Endometrium (tissue), 2 donors: ENCODE measurements at regions not wholly inside any gene's neighbourhood (a gene's known extent, or its start where the extent isn't known, plus 50 kb on each side); places are given as distances from the start of the nearest gene placed in this dataset.
"Not testable (repeated sequence)": the region's sequence is repeated elsewhere in the genome, so short reads cannot be mapped to it uniquely, and the experiment has no call there.

Experiments
- FAIRE-seq: peaks from 2 replicates; lab custom pipeline; 2012; peaks lifted over from hg19 to GRCh38; lab: Jason Lieb, UNC
- donor health status: control.
- donor health status: control.

DNA sequence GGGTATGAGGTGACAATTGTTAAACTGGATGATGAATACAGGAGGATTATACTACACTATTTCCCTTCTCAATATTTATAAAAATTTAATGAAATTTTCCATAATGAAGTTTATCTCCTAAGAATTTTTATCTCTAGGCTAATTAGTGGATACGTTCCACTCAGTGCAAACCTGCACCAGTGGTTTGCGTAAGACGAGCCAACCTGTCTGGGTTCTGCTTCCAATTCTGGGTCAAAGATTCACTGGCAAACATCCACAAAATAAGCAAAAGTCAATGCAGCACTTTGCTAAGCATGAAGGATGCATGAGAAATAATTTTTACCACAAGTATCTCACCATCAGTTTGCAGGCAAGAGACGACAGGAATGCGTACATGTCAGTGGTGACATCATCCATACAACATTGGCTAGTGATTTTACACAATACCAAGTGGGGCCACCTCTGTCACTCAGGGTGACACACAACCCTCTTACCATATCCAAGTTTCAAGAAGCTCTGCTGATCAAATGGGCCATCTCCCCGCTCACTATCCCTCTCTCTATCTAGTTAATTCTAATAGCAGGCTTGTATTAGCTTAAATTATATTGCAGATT lies 51.7 kb downstream of the FAM50B start:
- no peak for FAIRE-seq

DNA sequence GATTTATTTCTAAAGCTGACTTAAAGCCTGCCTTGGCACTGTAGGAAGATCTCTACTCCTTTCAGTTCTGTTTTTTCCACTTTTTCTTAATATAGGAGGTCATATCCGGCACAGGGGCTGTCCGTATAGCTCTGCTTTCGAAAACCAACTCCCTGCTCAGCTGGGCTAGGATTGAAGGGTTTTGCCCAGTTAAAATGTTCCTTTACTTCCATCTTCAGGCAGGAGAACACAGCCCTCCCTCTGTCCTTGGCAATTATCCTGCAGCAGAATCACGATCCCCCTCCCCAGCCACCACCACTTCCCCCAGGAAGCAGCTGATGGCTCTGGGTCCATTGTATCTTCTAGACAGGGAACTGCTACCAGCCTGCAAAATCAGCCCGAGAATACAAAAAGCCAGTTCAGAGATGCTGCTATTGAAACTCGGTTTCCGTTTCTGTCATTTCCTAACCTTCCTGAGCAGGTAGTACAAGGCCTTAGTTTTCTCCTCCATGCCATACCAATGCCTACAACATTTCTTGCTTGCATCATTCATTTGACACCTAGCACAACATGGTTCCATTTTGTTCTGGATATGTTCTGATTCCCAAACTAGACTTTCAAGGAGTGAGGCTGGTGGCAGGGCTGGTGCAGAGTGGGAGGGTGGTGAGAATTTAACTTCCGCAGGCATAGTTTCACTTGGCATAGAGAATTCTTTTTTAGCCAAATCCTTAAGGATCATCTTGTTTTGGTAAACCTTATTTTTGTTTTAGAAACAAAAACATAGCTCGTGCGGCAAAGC lies 53.9 kb downstream of the FAM50B start:
- no peak for FAIRE-seq

DNA sequence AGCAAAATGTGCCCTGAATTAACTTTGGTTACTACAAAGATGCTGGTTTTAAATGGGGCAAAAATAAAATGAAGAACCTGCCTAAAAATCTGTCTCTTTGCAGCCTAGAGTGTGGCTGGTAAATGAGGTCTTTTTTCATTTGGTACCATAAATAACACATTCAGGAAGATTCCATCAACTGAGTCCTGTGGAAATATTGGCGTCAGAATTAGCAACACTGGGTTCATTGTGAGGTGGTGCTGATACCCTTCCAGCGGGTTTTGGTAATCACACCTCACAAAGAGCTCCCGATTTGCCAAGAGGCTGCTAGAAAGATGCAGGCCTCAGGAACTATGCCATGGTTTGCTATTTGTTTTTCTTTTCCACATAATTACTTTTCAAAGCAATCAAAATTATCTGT lies 55.3 kb downstream of the FAM50B start:
- FAIRE-seq = no peak

DNA sequence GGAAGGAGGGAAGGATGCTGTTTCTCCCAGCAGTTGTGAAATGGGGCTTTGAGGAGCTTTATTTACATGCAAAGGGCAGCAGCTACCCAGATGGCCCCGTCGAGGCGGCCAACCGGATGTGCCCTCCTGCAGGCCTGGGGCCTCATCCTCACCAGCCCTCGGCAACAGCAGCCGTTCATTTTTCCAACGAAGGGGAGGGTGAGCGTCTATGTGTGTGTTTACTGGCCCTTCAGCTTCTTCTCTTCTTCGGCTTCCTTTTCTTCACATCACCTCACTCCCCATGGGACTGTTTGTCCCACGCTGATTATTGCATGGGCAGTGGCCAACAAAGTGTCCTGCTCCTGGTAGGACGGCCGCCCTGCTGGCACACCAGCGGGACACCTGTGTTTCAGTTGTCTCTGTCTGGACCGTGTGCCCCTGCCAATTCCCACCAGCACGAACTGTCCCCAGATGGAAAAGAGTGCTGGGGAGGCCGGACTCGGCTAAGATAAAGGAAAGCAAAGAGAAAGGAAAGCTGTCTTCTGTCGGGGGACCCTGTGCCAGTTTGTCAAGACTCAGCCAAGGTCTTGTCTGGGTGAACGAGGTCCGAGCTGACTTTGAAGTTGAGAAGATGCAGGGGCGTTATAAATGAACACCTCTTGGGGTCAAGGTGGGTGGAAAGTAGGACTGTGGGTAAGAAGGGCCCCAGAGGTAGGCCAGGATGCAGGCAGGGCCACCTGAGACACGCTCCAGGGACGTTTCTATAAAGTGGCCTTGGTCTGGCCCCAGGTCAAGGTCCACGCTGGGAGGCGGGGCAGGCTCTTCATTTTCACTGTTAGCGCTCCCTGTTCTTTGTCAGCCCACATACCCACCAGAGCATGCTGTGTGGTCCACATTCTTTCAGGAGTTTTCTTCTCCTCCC lies 57.0 kb downstream of the FAM50B start:
- no peak for FAIRE-seq

DNA sequence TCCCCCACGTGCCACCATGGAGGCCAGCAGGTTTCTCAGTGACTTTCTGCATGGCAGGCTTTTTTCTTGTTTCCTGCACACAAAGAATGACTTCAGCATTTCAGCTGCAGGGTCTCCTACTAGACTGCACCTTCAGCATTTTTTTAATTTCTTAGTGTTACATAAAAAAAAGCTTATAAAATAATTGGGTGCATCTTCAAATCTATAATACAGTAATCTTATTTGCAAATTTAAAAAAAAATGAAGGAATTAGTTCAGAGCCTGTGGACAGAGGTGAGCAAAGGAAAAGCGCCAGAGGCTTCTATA lies 57.6 kb downstream of the FAM50B start:
- FAIRE-seq = no peak

DNA sequence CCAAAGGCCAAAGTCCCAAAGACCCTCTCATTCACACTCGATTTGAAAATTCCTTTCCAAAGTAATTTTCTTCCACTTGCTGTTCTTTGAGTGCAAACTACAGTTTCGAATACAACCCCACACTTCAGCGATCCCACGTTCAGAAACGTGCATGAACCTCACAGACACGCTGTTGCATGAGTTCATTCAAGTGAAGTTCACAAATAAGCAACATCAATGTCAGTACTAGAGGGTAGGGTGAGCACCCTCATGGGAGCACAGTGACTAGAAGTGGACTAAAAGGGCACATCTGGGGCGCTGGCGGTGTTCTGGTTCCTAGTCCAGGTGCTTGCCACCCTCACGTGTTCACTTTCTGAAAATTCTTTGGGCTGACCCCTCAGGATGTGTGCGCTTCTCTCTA lies 59.0 kb downstream of the FAM50B start:
- FAIRE-seq = no peak

DNA sequence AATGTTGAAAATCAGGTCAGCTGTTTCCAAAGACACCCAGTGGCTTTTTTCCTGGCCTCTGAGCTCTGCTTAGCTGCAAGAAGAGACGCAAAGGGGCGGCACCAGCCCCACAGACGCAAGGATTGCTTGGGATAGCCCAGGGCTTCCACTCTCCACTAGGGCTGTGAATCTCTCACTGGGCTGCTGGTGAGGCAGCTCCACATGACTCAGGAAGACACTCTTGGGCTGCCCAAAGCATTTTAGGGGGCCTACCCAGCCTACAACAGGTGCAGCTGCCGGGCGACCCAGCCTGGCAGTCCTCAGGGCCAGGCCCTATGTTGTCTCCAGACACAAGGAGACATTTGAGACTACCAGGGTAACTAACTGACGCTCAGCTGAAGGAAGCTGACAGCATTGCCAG lies 59.8 kb downstream of the FAM50B start:
- FAIRE-seq = no peak

DNA sequence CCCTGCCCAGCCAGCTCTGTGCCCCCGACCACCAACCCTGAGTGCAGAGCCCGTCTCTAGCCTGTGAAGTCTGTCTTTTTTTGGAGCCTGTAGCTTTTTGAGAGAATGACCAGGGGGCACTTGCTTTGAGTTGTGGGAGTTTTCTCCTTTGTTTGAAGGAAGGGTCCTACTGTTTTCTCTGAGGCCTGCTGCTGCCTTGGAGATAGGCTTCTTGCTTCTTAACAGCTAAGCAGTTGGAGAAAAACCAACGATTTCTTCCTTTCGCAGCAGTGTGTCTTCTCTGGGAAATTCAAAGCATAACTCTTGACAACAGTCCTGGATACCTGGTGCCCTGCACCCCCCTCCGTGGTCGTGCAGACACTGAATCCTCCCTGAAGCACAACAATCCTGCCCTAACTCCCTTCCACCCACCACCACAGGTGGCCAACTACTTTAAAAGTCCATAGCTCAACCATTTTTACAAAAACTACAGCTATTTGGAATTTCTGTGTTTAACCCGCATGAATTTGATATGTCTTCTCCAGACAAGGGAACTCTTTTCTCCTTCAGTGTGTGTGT lies 61.0 kb downstream of the FAM50B start:
- no peak for FAIRE-seq

DNA sequence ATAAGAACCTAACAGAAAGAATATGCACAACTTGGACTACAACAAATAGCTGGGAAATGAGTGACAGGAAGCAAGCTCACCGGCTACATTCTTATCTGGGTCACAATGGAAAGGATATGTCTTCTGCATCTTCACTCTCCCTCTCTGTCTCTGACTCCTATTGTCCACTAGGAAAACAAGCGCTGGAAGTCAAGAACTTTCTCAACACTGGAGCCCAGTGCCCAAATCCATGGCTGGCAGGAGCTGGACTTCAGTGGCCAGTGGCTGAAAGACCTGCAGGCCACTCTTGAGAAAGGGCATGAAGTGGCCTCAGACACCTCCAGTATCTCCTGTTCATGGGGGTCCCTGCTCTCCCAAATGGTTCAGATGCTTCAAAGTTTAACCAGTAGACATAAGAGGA lies 62.0 kb downstream of the FAM50B start:
- FAIRE-seq = no peak

DNA sequence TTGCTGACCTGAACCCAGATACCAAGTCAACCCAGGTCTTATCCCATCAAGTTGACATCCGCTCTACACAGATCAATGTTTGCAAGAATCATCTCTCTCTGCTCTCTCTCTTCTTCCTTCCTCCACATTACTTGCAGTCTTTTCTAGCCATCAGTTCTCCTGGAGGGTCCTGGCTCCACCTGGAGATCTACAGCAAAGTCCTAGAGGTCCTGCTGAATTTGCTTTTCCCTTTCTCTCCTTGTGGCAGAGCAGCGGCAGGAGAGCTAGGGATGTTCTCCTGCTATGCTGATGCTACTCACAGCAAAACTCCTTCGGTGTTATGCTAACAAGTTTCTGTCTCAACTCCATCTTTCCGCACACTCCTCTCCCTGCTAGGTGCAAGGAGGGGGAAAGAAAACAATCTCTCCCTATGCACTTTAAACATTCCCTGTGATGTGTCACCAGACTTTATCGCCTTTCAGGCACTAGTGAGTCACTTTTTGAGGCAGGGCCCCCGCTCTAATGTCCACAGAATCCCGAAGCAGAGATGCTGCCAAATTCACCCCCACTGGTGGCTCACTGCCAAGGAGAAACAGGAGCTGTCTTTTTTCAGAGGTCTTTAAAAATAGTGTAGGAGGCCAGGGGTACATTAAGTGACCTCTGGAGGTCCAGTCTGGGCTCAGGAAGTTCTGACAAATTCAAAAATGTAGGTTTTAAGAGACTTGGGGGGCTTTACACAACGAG lies 62.6 kb downstream of the FAM50B start:
- no peak for FAIRE-seq

DNA sequence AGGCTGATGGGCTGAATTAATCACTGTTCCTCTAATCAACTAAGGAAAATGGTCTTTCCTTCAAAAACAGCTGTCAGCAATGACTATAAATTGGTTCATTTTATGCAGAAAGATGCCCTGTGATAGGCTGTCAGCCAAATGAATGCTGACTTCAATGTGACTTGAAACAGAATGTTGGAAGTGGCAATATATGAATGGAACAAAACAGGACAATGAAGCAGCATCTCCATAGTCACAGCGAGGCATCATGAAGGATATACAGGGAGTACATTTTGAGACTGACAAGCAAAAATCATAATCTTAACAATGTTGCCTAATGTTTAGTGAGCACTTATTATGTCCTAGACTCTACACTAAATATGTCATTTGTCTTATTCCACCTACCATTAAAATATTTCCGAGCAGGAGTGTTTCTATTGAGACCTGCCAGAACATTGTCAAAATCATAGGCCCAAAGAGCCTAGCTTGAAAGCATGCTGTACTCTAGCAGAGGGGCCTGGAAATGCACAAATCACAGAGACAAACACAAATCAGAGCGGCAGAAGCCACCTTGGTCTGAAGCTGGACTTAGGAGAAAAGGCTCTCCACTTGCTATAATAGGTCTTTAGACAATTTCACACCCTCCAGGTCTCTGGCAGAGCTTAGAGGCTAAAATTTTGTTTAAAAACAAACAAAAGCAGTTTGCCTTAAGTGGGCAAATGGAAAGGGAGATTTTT lies 63.3 kb downstream of the FAM50B start:
- FAIRE-seq = no peak

DNA sequence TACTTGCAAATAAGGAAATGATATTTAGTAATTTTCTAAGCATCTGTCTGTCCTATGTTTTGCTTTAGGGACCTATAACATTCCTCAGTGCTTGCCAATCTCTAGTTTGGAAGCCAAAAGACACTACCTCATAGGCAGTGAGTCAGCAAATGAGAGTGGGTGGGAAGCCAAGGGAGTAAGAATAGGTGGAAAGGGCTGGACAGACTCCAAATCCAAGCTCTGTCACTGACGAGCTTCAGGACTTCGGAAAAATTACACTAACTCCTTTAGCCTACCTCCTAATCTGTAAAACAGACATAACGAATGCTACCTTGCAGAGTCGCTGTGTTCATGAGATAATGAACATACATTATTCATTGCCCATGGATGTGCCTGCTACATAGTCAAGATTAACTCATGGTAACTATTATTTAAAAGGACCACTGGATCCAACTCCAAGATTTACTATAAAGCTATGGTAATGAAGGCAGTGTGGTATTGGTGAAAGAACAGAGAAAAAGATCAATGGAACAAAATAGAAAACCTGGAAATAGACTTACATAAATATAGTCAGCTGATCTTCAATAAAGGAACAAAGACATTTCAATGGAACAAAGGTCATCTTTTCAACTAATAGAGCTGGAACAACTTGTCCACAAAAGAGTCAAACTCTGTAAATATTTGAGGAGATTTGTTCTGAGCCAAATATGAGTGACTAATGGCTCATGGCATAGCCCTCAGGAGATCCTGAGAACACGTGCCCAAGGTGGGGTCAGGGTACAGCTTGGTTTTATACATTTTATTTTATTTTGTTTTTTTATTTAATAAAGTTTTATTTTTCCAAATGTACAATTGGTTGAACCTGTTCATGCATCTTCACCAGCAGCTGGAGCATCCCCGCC lies 64.1 kb downstream of the FAM50B start:
- no peak for FAIRE-seq

DNA sequence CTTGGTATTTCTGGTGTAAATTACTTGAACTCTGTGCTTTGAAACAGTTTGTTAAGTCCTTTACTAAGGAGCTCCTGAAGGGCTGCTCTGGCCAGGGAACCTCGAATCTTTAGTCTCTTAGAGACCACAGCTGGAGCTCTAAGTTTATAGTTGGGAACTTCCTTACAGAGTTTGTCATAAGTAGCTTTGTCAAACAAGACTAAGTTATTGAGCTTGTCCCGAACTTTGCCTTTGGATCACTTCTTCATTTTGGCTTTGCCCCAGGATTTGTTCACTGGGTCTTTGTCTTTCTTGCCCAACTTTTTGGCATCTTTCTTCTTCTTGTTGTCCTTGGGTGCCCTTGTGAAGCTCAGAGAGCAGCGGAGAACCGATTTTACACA lies 64.8 kb downstream of the FAM50B start:
- no peak for FAIRE-seq

DNA sequence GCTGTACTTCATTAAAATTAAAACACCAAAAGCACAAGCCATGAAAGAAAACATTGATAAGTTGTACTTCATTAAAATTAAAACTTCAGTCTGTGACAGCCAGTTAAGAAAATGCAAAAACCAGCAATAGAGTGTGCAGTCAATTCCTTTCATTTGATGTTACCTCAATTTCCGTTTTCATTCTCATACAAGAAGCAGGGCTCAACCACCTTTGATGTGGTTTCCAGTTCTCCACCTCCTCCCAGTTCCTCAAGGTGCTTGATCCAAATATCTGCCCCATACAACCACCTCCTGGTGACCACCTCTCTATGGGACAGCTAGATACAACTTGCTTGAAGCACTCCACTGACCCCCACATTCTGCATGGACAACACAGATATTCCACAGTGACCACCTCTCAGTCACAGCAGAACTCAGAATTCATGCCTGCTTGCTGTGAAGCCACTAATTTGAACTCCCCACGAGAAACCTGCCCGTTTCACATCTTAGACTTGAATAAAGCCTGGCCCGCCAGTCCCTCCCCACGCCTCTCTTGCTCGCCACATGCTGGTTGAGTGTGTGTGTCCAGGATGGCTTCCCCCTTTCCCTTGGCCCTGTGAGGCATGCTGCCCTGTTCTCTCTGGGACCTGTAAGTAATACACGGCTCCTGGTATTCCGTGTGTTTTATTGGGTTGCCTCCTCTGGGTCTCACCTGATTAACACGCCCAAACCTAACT lies 66.1 kb downstream of the FAM50B start:
- no peak for FAIRE-seq

DNA sequence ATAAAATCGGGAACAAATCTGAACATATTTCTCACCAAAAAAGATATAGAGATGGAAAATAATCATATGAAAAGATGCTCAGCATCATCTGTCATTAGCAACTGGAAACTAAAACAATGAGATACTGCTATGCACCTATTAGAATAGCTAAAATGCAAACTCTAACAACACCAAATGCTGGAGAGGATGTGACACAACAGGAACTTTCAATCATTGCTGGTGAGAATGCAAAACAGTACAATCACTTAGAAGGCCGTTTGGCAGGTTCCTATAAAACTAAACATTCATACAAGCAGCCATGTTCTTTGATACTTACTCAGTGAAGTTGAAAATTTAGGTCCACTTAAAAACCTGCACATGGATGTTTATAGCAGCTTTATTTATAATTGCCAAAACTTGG lies 67.0 kb downstream of the FAM50B start:
- FAIRE-seq = no peak

DNA sequence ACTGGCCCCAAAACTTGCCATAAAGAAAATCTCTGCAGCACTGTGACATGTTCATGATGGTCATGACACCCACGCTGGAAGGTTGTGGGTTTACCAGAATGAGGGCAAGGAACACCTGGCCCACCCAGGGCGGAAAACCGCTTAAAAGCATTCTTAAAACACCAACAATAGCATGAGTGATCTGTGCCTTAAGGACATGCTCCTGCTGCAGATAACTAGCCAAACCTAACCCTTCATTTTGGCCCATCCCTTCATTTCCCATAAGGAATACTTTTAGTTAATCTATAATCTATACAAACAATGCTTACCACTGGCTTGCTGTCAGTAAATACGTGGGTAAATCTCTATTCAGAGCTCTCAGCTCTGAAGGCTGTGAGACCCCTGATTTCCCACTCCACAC lies 67.6 kb downstream of the FAM50B start:
- not testable (repeated sequence) for FAIRE-seq

DNA sequence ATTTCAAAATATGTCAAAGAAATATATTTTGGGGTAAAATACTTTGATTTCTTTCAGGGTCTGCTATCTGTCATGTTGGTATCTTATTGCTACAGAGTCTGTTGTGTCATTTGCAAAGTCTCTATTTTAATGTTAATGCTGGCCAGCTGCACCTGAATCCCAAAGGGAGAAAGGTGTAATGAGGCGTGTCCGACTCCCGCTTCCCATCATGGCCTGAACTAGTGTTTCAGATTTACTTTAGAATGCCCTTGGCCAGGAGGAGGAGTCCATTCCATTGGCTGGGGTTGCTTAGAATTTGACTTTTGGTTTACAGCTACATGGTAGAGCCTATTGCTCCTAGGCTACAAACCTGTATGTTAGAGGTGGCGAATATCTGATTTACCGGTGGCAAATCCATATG lies 69.3 kb downstream of the FAM50B start:
- FAIRE-seq = no peak

DNA sequence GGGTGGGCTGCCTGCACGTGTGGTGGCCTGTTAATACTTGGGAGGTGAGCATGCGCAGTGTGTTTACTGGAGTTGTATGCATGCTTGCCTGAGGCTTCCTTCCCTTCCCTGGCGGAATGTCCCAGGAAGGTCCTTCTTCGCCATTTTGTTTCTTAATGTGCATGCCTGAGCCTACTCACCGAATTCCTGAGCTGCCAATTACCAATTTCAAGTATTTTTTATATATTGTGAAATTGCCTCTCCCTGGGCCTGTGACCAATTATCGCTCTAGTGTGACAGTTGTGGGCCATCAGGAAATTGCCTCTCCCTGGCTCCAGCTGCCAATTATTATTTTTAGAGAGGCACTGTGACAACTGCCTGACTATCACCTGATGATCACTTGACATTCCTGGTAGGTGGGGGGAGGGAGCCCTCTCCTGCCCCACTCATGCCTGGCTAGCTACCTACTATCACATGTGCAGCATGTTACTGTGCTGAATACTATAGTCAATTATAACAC lies 70.0 kb downstream of the FAM50B start:
- no peak for FAIRE-seq

DNA sequence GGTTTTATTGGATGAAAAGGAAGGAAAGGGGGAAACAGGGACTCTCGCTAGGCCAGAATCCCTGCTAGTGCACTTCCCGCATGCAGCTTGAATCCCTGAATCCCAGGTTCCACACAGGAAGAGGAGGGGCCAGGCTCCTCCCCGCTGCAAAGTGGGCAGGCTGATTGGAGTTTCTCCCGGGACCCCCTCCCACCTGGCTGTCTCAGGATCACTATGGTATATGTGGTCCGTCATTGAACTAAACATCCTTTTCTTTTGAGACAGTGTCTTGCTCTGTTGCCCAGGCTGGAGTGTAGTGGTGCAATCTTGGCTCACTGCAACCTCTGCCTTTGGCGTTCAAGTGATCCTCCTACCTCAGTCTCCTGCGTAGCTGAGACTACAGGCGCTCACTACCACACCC lies 70.7 kb downstream of the FAM50B start:
- FAIRE-seq = no peak

DNA sequence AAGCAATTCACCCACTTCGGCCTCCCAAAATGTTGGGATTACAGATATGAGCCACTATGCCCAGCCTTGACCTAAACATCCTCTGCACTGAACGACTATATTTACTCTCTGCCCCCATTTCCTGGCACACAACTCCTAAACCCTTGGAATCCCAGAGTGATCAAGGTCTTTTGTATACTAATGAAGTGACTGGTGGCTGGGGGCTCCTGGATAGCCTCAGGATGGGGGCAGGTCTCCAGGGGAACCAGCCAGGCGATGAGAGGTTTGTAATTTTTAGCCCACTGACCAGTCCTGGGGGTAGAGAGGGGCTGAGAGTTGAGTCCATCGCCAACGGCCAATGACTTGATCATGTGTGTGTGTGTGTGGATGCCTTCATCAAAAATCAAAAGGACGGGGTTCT lies 71.1 kb downstream of the FAM50B start:
- FAIRE-seq = no peak
